ENCODE measurements at regions not wholly inside any gene's neighbourhood (a gene's known extent, or its start where the extent isn't known, plus 50 kb on each side); places are given as distances from the start of the nearest gene placed in this dataset.

DNA sequence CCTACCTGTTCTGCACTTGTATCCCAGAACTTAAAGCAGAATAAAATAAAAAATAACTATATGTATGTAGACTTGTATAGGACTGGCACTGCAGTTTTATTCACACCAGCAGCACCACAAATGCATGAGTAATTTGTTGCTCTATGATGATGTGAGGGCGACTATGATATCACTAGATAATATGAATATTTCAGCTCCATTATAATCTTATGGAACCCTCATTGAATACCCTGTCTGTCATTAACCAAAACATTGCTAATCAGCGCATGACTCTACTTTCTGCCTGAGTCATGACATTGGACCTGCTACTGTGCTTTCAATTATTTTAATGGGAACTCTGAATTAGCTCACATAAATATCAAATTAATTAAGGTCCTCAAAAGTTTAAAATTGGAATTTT lies 129.4 kb upstream of the RHOBTB1 start:
- DNase-seq = no peak
- no peaks in the 10 kb centered on the region for H3K4me1 ChIP-seq
- TF ChIP-seq CTCF (IDR thresholded peaks at IDR 0.05) = no peak
- no peak for TF ChIP-seq POLR2A (IDR thresholded peaks at IDR 0.05)
- no peak overlapping the region for H3K27ac ChIP-seq
- no peaks in the 10 kb centered on the region for H3K36me3 ChIP-seq
- no peaks in the 10 kb centered on the region for H3K9me3 ChIP-seq
- no peaks in the 10 kb centered on the region for H3K27me3 ChIP-seq
- intact Hi-C loops (cut with DNase I; ENCODE audit: low total_unique reads) = no loop called here
- H3K4me3 ChIP-seq = no peak overlapping the region

DNA sequence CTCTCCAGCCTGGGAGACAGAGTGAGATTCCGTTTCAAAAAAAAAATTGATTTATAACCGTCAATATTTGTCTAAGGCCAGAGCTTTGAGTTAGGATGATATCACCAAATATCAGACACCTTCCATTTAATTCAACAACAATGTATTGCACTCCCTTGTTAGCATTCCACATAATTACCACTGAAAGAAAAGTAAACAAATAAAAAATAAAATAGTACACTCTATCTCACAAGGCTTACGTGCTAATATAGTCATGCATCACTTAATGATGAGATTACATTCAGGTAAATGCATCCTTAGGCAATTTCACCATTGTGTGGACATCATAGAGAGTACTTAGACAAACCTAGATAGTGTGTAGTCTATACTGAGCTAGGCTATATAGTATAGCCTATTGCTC lies 127.6 kb upstream of the RHOBTB1 start:
- H3K27ac ChIP-seq = no peak overlapping the region
- no peaks in the 10 kb centered on the region for H3K9me3 ChIP-seq
- TF ChIP-seq POLR2A (IDR thresholded peaks at IDR 0.05) = no peak
- TF ChIP-seq CTCF (IDR thresholded peaks at IDR 0.05) = no peak
- no peak overlapping the region for H3K4me3 ChIP-seq
- intact Hi-C loops (cut with DNase I; ENCODE audit: low total_unique reads) = no loop called here
- H3K27me3 ChIP-seq = no peaks in the 10 kb centered on the region
- DNase-seq = no peak
- H3K36me3 ChIP-seq = no peaks in the 10 kb centered on the region
- H3K4me1 ChIP-seq = no peaks in the 10 kb centered on the region

GRCh38 chr10:61068471-61068870 lies 124.5 kb upstream of the RHOBTB1 start:
- no peak overlapping the region for H3K4me3 ChIP-seq
- intact Hi-C loops (cut with DNase I; ENCODE audit: low total_unique reads) = no loop called here
- no peak for DNase-seq
- H3K27ac ChIP-seq = no peak overlapping the region
- no peaks in the 10 kb centered on the region for H3K4me1 ChIP-seq
- TF ChIP-seq POLR2A (IDR thresholded peaks at IDR 0.05) = no peak
- no peak for TF ChIP-seq CTCF (IDR thresholded peaks at IDR 0.05)
- no peaks in the 10 kb centered on the region for H3K36me3 ChIP-seq
- H3K9me3 ChIP-seq = no peaks in the 10 kb centered on the region
- no peaks in the 10 kb centered on the region for H3K27me3 ChIP-seq

GRCh38 chr10:61067671-61068336 lies 123.8 kb upstream of the RHOBTB1 start:
- no peaks in the 10 kb centered on the region for H3K9me3 ChIP-seq
- intact Hi-C loops (cut with DNase I; ENCODE audit: low total_unique reads) = no loop called here
- no peaks in the 10 kb centered on the region for H3K36me3 ChIP-seq
- no peaks in the 10 kb centered on the region for H3K4me1 ChIP-seq
- no peak for TF ChIP-seq CTCF (IDR thresholded peaks at IDR 0.05)
- no peak for TF ChIP-seq POLR2A (IDR thresholded peaks at IDR 0.05)
- no peak overlapping the region for H3K27ac ChIP-seq
- H3K4me3 ChIP-seq = no peak overlapping the region
- no peak for DNase-seq
- no peaks in the 10 kb centered on the region for H3K27me3 ChIP-seq

GRCh38 chr10:61066661-61067344 lies 122.8 kb upstream of the RHOBTB1 start:
- H3K27ac ChIP-seq = no peak overlapping the region
- no peaks in the 10 kb centered on the region for H3K9me3 ChIP-seq
- intact Hi-C loops (cut with DNase I; ENCODE audit: low total_unique reads) = no loop called here
- H3K27me3 ChIP-seq = no peaks in the 10 kb centered on the region
- H3K4me1 ChIP-seq = no peaks in the 10 kb centered on the region
- no peak for DNase-seq
- no peaks in the 10 kb centered on the region for H3K36me3 ChIP-seq
- H3K4me3 ChIP-seq = no peak overlapping the region
- TF ChIP-seq CTCF (IDR thresholded peaks at IDR 0.05) = no peak
- TF ChIP-seq POLR2A (IDR thresholded peaks at IDR 0.05) = no peak

All from uterus (tissue), 3 donors.